ENCODE measurements at regions not wholly inside any gene's neighbourhood (a gene's known extent, or its start where the extent isn't known, plus 50 kb on each side); places are given as distances from the start of the nearest gene placed in this dataset.

- no peak for DNase-seq
These were observed 348.3 kb upstream of the TMCO5A start for GRCh38 chr15:37586011-37586583.

GRCh38 chr15:37586976-37587375 is 347.5 kb upstream of the TMCO5A start:
- no peak for DNase-seq

- no peak for DNase-seq
These were observed 340.0 kb upstream of the TMCO5A start for GRCh38 chr15:37594417-37594816.

- no peak for DNase-seq
These were observed 338.9 kb upstream of the TMCO5A start for GRCh38 chr15:37595426-37595970.

- no peak for DNase-seq
These were observed 335.3 kb upstream of the TMCO5A start for GRCh38 chr15:37599156-37599555.

GRCh38 chr15:37616215-37616614 is 318.2 kb upstream of the TMCO5A start:
- DNase-seq = no peak

- DNase-seq = no peak
These were observed 316.1 kb upstream of the TMCO5A start for GRCh38 chr15:37618353-37618752.

GRCh38 chr15:37619358-37620042 is 314.9 kb upstream of the TMCO5A start:
- DNase-seq = no peak

- DNase-seq = no peak
These were observed 308.9 kb upstream of the TMCO5A start for GRCh38 chr15:37625576-37625975.

GRCh38 chr15:37628507-37628906 is 305.9 kb upstream of the TMCO5A start:
- DNase-seq = no peak

- DNase-seq = no peak
These were observed 297.7 kb upstream of the TMCO5A start for GRCh38 chr15:37636736-37637135.

GRCh38 chr15:37638116-37638515 is 296.3 kb upstream of the TMCO5A start:
- no peak for DNase-seq

GRCh38 chr15:37638691-37639090 is 295.7 kb upstream of the TMCO5A start:
- DNase-seq = no peak

- DNase-seq = no peak
These were observed 281.6 kb upstream of the TMCO5A start for GRCh38 chr15:37652646-37653417.

- no peak for DNase-seq
These were observed 256.3 kb upstream of the TMCO5A start for GRCh38 chr15:37678124-37678523.

- DNase-seq = no peak
These were observed 254.8 kb upstream of the TMCO5A start for GRCh38 chr15:37679627-37680026.

GRCh38 chr15:37682304-37682703 is 252.1 kb upstream of the TMCO5A start:
- DNase-seq = no peak

- no peak for DNase-seq
These were observed 242.5 kb upstream of the TMCO5A start for GRCh38 chr15:37691911-37692310.

- no peak for DNase-seq
These were observed 240.5 kb upstream of the TMCO5A start for GRCh38 chr15:37693926-37694325.

- no peak for DNase-seq
These were observed 238.7 kb upstream of the TMCO5A start for GRCh38 chr15:37695719-37696118.

- DNase-seq = no peak
These were observed 235.8 kb upstream of the TMCO5A start for GRCh38 chr15:37698679-37699078.

GRCh38 chr15:37701230-37701629 is 233.2 kb upstream of the TMCO5A start:
- DNase-seq = no peak

GRCh38 chr15:37709669-37710068 is 224.8 kb upstream of the TMCO5A start:
- no peak for DNase-seq

GRCh38 chr15:37715101-37715500 is 219.3 kb upstream of the TMCO5A start:
- DNase-seq = no peak
